ENCODE measurements at regions not wholly inside any gene's neighbourhood (a gene's known extent, or its start where the extent isn't known, plus 50 kb on each side); places are given as distances from the start of the nearest gene placed in this dataset.
A peak's percentile ranks its signal among the peaks of the same experiment; 100 is the strongest.

- no peak for DNase-seq (ENCODE audit: low spot score)
- intact Hi-C loops (cut with DNase I), result no loop called here
Measured at GRCh38 chr4:38306482-38307071, 346.4 kb downstream of the PTTG2 start.

GRCh38 chr4:38308728-38309311 is 348.6 kb downstream of the PTTG2 start:
- no peak for DNase-seq (ENCODE audit: low spot score)
- intact Hi-C loops (cut with DNase I), result no loop called here

GRCh38 chr4:38309471-38309870 is 349.3 kb downstream of the PTTG2 start:
- no peak for DNase-seq (ENCODE audit: low spot score)
- intact Hi-C loops (cut with DNase I), result no loop called here

- DNase-seq (ENCODE audit: low spot score), result no peak
- intact Hi-C loops (cut with DNase I), result loop anchor here (10.0 kb wide), 1 partner anchor 336 kb away; no protein-coding TSS in a partner anchor
Measured at GRCh38 chr4:38310446-38311043, 350.3 kb downstream of the PTTG2 start.

- intact Hi-C loops (cut with DNase I), result loop anchor here (10.0 kb wide), 1 partner anchor 337 kb away; no protein-coding TSS in a partner anchor
- no peak for DNase-seq (ENCODE audit: low spot score)
Measured at GRCh38 chr4:38311495-38312126, 351.4 kb downstream of the PTTG2 start.

GRCh38 chr4:38313175-38313574 is 350.8 kb upstream of the KLF3 start:
- no peak for DNase-seq (ENCODE audit: low spot score)

GRCh38 chr4:38313999-38314561 is 349.9 kb upstream of the KLF3 start:
- intact Hi-C loops (cut with DNase I), result loop anchor here (10.0 kb wide), 1 partner anchor 339 kb away; no protein-coding TSS in a partner anchor
- no peak for DNase-seq (ENCODE audit: low spot score)

More at GRCh38 chr4:38313175-38313574, 350.8 kb upstream of the KLF3 start:
- intact Hi-C loops (cut with DNase I), result loop anchor here (10.0 kb wide), 1 partner anchor 338 kb away; no protein-coding TSS in a partner anchor

- intact Hi-C loops (cut with DNase I), result loop anchor here (10.0 kb wide), 1 partner anchor 340 kb away; no protein-coding TSS in a partner anchor
- no peak for DNase-seq (ENCODE audit: low spot score)
Measured at GRCh38 chr4:38314663-38315062, 349.3 kb upstream of the KLF3 start.

- no peak for DNase-seq (ENCODE audit: low spot score)
- intact Hi-C loops (cut with DNase I), result loop anchor here (10.0 kb wide), 1 partner anchor 340 kb away; no protein-coding TSS in a partner anchor
Measured at GRCh38 chr4:38315286-38315685, 348.7 kb upstream of the KLF3 start.

GRCh38 chr4:38316045-38316444 is 348.0 kb upstream of the KLF3 start:
- no peak for DNase-seq (ENCODE audit: low spot score)
- intact Hi-C loops (cut with DNase I), result loop anchor here (10.0 kb wide), 1 partner anchor 341 kb away; no protein-coding TSS in a partner anchor

GRCh38 chr4:38317041-38317674 is 346.8 kb upstream of the KLF3 start:
- intact Hi-C loops (cut with DNase I), result loop anchor here (10.0 kb wide), 1 partner anchor 342 kb away; no protein-coding TSS in a partner anchor

GRCh38 chr4:38318737-38319455 is 345.1 kb upstream of the KLF3 start:
- intact Hi-C loops (cut with DNase I), result loop anchor here (1.0 to 10.0 kb wide), 6 partner anchors 140 to 412 kb away; no protein-coding TSS in a partner anchor
- peak; percentile 93 for DNase-seq (ENCODE audit: low spot score)

More at GRCh38 chr4:38317041-38317674, 346.8 kb upstream of the KLF3 start:
- DNase-seq (ENCODE audit: low spot score), result no peak

- intact Hi-C loops (cut with DNase I), result loop anchor here (1.0 to 10.0 kb wide), 7 partner anchors 141 to 411 kb away; no protein-coding TSS in a partner anchor
- DNase-seq (ENCODE audit: low spot score), result peak; percentile 96
Measured at GRCh38 chr4:38319456-38320342, 344.3 kb upstream of the KLF3 start.

GRCh38 chr4:38320343-38320695 is 343.7 kb upstream of the KLF3 start:
- intact Hi-C loops (cut with DNase I), result loop anchor here (5.0 kb wide), 1 partner anchor 242 kb away; no protein-coding TSS in a partner anchor
- DNase-seq (ENCODE audit: low spot score), result no peak

- DNase-seq (ENCODE audit: low spot score), result no peak
- intact Hi-C loops (cut with DNase I), result loop anchor here (5.0 kb wide), 1 partner anchor 241 kb away; no protein-coding TSS in a partner anchor
Measured at GRCh38 chr4:38320833-38321232, 343.2 kb upstream of the KLF3 start.

- intact Hi-C loops (cut with DNase I), result loop anchor here (5.0 kb wide), 1 partner anchor 240 kb away; no protein-coding TSS in a partner anchor
- no peak for DNase-seq (ENCODE audit: low spot score)
Measured at GRCh38 chr4:38322714-38323113, 341.3 kb upstream of the KLF3 start.

GRCh38 chr4:38323141-38323641 is 340.8 kb upstream of the KLF3 start:
- intact Hi-C loops (cut with DNase I), result loop anchor here (5.0 kb wide), 1 partner anchor 239 kb away; no protein-coding TSS in a partner anchor
- DNase-seq (ENCODE audit: low spot score), result no peak
